ENCODE measurements at regions not wholly inside any gene's neighbourhood (a gene's known extent, or its start where the extent isn't known, plus 50 kb on each side); places are given as distances from the start of the nearest gene placed in this dataset.
"Not testable (repeated sequence)": the region's sequence is repeated elsewhere in the genome, so short reads cannot be mapped to it uniquely, and the experiment has no call there.

- no peak for DNase-seq
Observed at GRCh38 chr1:173300061-173301044, 93.2 kb upstream of the TNFSF4 start.

- DNase-seq = no peak
Observed at GRCh38 chr1:173301507-173301906, 94.4 kb upstream of the TNFSF4 start.

- DNase-seq = no peak
Observed at GRCh38 chr1:173302366-173302765, 95.2 kb upstream of the TNFSF4 start.

- DNase-seq = no peak
Observed at GRCh38 chr1:173302890-173303829, 96.0 kb upstream of the TNFSF4 start.

- no peak for DNase-seq
Observed at GRCh38 chr1:173303984-173304383, 96.9 kb upstream of the TNFSF4 start.

GRCh38 chr1:173304529-173305227 lies 97.5 kb upstream of the TNFSF4 start:
- DNase-seq = no peak

GRCh38 chr1:173307845-173308244 lies 100.7 kb upstream of the TNFSF4 start:
- DNase-seq = no peak

GRCh38 chr1:173314656-173315055 lies 107.5 kb upstream of the TNFSF4 start:
- no peak for DNase-seq

GRCh38 chr1:173315296-173315695 lies 108.2 kb upstream of the TNFSF4 start:
- DNase-seq = no peak

- DNase-seq = no peak
Observed at GRCh38 chr1:173318788-173319187, 111.7 kb upstream of the TNFSF4 start.

- DNase-seq = not testable (repeated sequence)
Observed at GRCh38 chr1:173324352-173324751, 117.2 kb upstream of the TNFSF4 start.

- not testable (repeated sequence) for DNase-seq
Observed at GRCh38 chr1:173327987-173328386, 120.9 kb upstream of the TNFSF4 start.

GRCh38 chr1:173328961-173329360 lies 121.8 kb upstream of the TNFSF4 start:
- DNase-seq = no peak

- peak; percentile 86 for DNase-seq
Observed at GRCh38 chr1:173329726-173330125, 122.6 kb upstream of the TNFSF4 start.

- DNase-seq = peak; percentile 78
Observed at GRCh38 chr1:173330149-173330951, 123.2 kb upstream of the TNFSF4 start.

GRCh38 chr1:173330952-173331548 lies 123.9 kb upstream of the TNFSF4 start:
- not testable (repeated sequence) for DNase-seq

GRCh38 chr1:173332026-173332425 lies 124.9 kb upstream of the TNFSF4 start:
- DNase-seq = peak; percentile 80

GRCh38 chr1:173333581-173333980 lies 126.5 kb upstream of the TNFSF4 start:
- peak; percentile 24 for DNase-seq

GRCh38 chr1:173337126-173337525 lies 130.0 kb upstream of the TNFSF4 start:
- DNase-seq = no peak

- DNase-seq = peak; percentile 71
Observed at GRCh38 chr1:173341307-173341706, 134.2 kb upstream of the TNFSF4 start.

GRCh38 chr1:173341971-173342370 lies 134.8 kb upstream of the TNFSF4 start:
- DNase-seq = no peak
